B cell (primary cell): ENCODE measurements at regions not wholly inside any gene's neighbourhood (a gene's known extent, or its start where the extent isn't known, plus 50 kb on each side); places are given as distances from the start of the nearest gene placed in this dataset.

Experiments
- ATAC-seq: fragments of 200-7000 bp; cut with Tn5 transposase; one replicate; pipeline ENCODE4 v1.10.0; 2021; ENCODE audit warnings: low read depth, mild to moderate bottlenecking, moderate number of reproducible peaks, moderate library complexity
- CTCF ChIA-PET: fragments of 350-600 bp; sonication (Branson Sonifier 250); formaldehyde crosslinking; loops from one replicate; lab custom pipeline; 2021; ENCODE audit warnings: antibody characterized with exemption, inconsistent platforms; lab: Charles Lee
- POLR2A ChIA-PET: fragments of 350-600 bp; sonication (Branson Sonifier 250); formaldehyde crosslinking; loops from one replicate; lab custom pipeline; 2021; ENCODE audit warnings: antibody characterized with exemption; lab: Charles Lee
- DNase-seq: peaks from one replicate; pipeline ENCODE4 v3.0.0; 2013
- H2AFZ ChIP-seq: 2 replicates; pipeline ENCODE4 v1.6.1; 2012; ENCODE audit warnings: mild to moderate bottlenecking, low read depth, low read length; ENCODE audit not compliant: insufficient read depth, poor library complexity, severe bottlenecking
- H3K27ac ChIP-seq, 2 donors: 1 replicate in 1 of 2; 2 replicates in 1 of 2; pipeline ENCODE4 v1.5.1; 2012 to 2013; ENCODE audit warnings: low read length in 2 of 2, mild to moderate bottlenecking in 2 of 2, moderate library complexity in 1 of 2
- H3K27me3 ChIP-seq, 4 experiments: fragments of 200-600 bp in 1 of 4; sonication (generic) in 1 of 4; replicated peaks in 1 of 4; 1 replicate in 2 of 4; 2 replicates in 2 of 4; pipeline versions ENCODE4 v1.6.1 to v1.7.0; 2013 to 2016; ENCODE audit warnings: low read length in 3 of 4, mild to moderate bottlenecking in 2 of 4, mixed read lengths in 1 of 4, moderate library complexity in 1 of 4; ENCODE audit not compliant: insufficient read depth in 4 of 4, control insufficient read depth in 3 of 4; ENCODE audit errors: control extremely low read depth in 1 of 4
- H3K36me3 ChIP-seq, 2 experiments: replicated peaks in 1 of 2; 1 replicate in 1 of 2; 2 replicates in 1 of 2; pipeline versions ENCODE4 v1.6.1 to v1.7.1; 2013; ENCODE audit warnings: low read length in 1 of 2; ENCODE audit not compliant: insufficient read depth in 2 of 2, control insufficient read depth in 1 of 2; ENCODE audit errors: control extremely low read depth in 1 of 2, extremely low read depth in 1 of 2
- H3K4me1 ChIP-seq, 2 donors: fragments of 200-600 bp in 1 of 2; sonication (generic) in 1 of 2; 1 replicate in 1 of 2; 2 replicates in 1 of 2; pipeline versions ENCODE4 v1.5.1 to v1.6.1; 2013 to 2017; ENCODE audit warnings: low read length in 2 of 2; ENCODE audit not compliant: control insufficient read depth in 2 of 2, insufficient read depth in 2 of 2
- H3K4me2 ChIP-seq: replicated peaks from 2 replicates; pipeline ENCODE3; 2012; ENCODE audit warnings: mild to moderate bottlenecking, low read depth, low read length; ENCODE audit not compliant: poor library complexity, severe bottlenecking
- H3K4me3 ChIP-seq, 5 experiments: fragments of 200-600 bp in 1 of 5; sonication (generic) in 1 of 5; 1 replicate in 3 of 5; 2 replicates in 2 of 5; pipeline versions ENCODE4 v1.5.1 to v1.7.0; 2011 to 2016; ENCODE audit warnings: low read length in 4 of 5, mild to moderate bottlenecking in 4 of 5, low read depth in 2 of 5, control low read depth in 1 of 5, moderate library complexity in 1 of 5; ENCODE audit not compliant: insufficient read depth in 1 of 5; ENCODE audit errors: control extremely low read depth in 1 of 5, extremely low read depth in 1 of 5
- H3K79me2 ChIP-seq: fragments of 200-600 bp; sonication (generic); one replicate; pipeline ENCODE4 v1.6.0; 2016; ENCODE audit warnings: low read length; ENCODE audit not compliant: control insufficient read depth, insufficient read depth
- H3K9ac ChIP-seq: fragments of 200-600 bp; sonication (generic); 2 replicates; pipeline ENCODE4 v1.6.1; 2017; ENCODE audit warnings: mild to moderate bottlenecking, low read length, moderate library complexity
- H3K9me3 ChIP-seq, 3 donors: one replicate each; pipeline versions ENCODE4 v1.6.1 to v1.7.1; 2013; ENCODE audit warnings: low read length in 2 of 3; ENCODE audit not compliant: control insufficient read depth in 2 of 3, insufficient read depth in 1 of 3; ENCODE audit errors: control extremely low read depth in 1 of 3
- H4K20me1 ChIP-seq: 2 replicates; pipeline ENCODE4 v1.6.0; 2012; ENCODE audit warnings: mild to moderate bottlenecking, low read length; ENCODE audit not compliant: insufficient read depth, control insufficient read depth, poor library complexity, severe bottlenecking
- H3K27ac Mint-ChIP-seq: one replicate; pipeline ENCODE4 v1.8.0; 2021; ENCODE audit warnings: mixed read lengths
- H3K27me3 Mint-ChIP-seq: one replicate; pipeline ENCODE4 v1.8.0; 2021; ENCODE audit warnings: mixed read lengths
- H3K4me1 Mint-ChIP-seq: one replicate; pipeline ENCODE4 v1.8.0; 2021; ENCODE audit warnings: mixed read lengths
- H3K4me3 Mint-ChIP-seq: one replicate; pipeline ENCODE4 v1.8.0; 2021; ENCODE audit warnings: mixed read lengths
- H3K9me3 Mint-ChIP-seq: one replicate; pipeline ENCODE4 v1.8.0; 2022; ENCODE audit warnings: mixed read lengths; ENCODE audit not compliant: insufficient read depth
- EZH2 ChIP-seq: IDR thresholded peaks from 2 replicates; pipeline ENCODE4 v1.6.1; 2012; ENCODE audit warnings: borderline replicate concordance, low read depth, mild to moderate bottlenecking, moderate library complexity, low read length; ENCODE audit not compliant: insufficient read depth, poor library complexity, severe bottlenecking
- WGBS: methylation state at CpG from one replicate; pipeline ENCODE4 v1.1.5; 2013; ENCODE audit warnings: missing lambda C conversion rate; ENCODE audit not compliant: insufficient coverage; 5-methylcytosine and 5-hydroxymethylcytosine counted together
- intact Hi-C: fragments of 100-400 bp; cut with micrococcal nuclease; formaldehyde crosslinking; loops from one replicate; pipeline ENCODE4 v1.10.0; 2022
- TF ChIP-seq, protein P1 (sequence below): fragments of 200-600 bp; IDR thresholded peaks from one replicate; pipeline ENCODE4 v1.8.0; 2022; ENCODE audit warnings: antibody characterized with exemption, mild to moderate bottlenecking

DNA sequence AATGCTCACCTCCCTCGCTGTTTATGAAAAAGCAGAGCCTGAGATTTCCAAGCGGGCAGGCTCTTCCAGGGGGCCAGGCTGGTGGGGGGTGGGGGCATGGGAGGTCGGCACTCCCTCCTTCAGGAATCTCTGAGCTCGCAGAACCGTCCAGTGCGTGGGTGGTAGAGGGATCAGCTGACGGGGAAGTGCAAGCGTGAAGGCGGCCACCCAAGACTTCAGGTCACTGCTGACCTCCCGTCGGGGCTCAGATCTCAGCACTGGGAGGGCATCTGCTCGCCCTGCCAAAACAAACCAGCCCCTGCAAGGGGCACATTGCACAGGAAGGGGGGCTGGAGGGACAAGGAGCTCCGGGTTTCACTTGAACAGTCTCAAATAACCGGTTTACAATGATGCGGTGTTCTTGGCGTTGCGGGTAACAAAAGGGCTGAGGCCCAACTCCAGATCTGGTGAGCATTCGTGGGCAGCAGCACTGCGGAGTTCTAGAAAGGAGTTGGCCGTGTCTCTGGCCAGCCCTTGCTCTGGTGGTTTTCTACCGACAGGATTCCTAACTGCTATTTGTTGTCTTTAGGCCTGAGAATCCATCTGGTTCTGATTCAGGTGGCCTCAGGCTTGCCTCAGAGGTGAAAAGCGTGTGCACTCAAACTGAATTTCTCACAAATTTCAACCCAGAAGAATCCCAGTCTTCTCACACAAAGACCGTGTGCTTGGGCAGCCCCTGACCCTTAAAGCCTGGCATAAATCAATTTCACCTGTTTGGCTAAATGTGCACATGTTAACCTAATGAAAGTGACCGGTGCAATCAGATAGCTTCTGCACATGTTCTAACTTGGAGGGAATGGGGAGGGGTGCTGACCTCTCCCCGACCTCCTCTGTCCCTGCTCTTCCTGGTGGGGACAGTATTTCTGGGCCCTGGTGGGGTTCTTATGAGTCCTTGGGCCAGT lies 191.6 kb downstream of the MYLK4 start:
- Mint-ChIP-seq H3K9me3 (no peaks in the 10 kb centered on the region), H3K4me3 (no peak overlapping the region), H3K4me1 (peaks cover 2% of the 10 kb centered on the region), H3K27ac (no peak overlapping the region), H3K27me3 (peaks cover 28% of the 10 kb centered on the region)
- Histone ChIP-seq H3K4me2 (no peak overlapping the region), H3K27me3 (peaks cover 0 to 5% (median 2%) of the 10 kb centered on the region in 4 experiments), H3K4me3 (no peak overlapping the region), H3K4me1 (no peaks in the 10 kb centered on the region), H3K9ac (no peak overlapping the region), H3K9me3 (no peaks in the 10 kb centered on the region), H2AFZ (no peak overlapping the region), H3K27ac (no peak overlapping the region), H4K20me1 (no peaks in the 10 kb centered on the region), H3K36me3 (no peaks in the 10 kb centered on the region), H3K79me2 (no peaks in the 10 kb centered on the region)
- no peak for ATAC-seq
- ChIA-PET CTCF (interaction anchor here (0.5 kb wide), 1 partner anchor 76 kb away, joined by 3 read pairs; no protein-coding TSS in a partner anchor), POLR2A (no interaction called here)
- intact Hi-C loops = no loop called here
- TF ChIP-seq, protein P1, sequence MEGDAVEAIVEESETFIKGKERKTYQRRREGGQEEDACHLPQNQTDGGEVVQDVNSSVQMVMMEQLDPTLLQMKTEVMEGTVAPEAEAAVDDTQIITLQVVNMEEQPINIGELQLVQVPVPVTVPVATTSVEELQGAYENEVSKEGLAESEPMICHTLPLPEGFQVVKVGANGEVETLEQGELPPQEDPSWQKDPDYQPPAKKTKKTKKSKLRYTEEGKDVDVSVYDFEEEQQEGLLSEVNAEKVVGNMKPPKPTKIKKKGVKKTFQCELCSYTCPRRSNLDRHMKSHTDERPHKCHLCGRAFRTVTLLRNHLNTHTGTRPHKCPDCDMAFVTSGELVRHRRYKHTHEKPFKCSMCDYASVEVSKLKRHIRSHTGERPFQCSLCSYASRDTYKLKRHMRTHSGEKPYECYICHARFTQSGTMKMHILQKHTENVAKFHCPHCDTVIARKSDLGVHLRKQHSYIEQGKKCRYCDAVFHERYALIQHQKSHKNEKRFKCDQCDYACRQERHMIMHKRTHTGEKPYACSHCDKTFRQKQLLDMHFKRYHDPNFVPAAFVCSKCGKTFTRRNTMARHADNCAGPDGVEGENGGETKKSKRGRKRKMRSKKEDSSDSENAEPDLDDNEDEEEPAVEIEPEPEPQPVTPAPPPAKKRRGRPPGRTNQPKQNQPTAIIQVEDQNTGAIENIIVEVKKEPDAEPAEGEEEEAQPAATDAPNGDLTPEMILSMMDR = no peak
- TF ChIP-seq EZH2 = no peak
- WGBS = 94% methylated on average over 24 of the region's 25 CpGs
- no peak for DNase-seq

DNA sequence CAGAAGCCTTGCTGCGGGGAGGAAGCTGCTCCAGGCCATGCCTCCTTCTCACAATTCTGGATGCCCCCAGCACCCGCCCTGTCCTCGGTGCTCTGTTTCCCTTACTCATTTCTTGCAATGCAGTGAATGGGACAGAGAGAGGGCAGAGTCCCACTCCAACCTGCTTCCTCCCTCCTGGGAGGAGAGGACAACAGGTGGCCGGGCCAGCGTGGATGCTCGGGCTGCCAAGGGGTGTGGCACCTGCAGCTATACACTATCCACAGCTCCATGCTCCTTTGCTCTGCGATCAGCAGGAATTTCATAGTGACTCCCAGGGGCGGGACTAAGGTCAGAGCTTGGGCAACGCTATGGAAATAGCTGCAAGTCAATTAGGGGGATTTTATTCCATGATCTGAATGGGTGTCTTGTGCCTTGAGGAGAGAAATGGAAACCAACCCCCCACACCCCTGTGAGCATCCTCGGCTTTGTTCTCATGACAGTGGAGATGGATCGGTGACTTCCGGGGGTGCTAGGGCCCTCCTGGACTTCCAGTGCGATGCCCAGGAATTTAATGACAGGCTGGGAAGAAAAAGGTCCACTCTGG lies 192.5 kb downstream of the MYLK4 start:
- no peak overlapping the region for H3K4me3 ChIP-seq
- ATAC-seq (no peak), DNase-seq (no peak)
- no peak overlapping the region for H3K4me2 ChIP-seq
- Mint-ChIP-seq H3K4me3 (no peak overlapping the region), H3K27ac (no peak overlapping the region), H3K9me3 (no peaks in the 10 kb centered on the region), H3K27me3 (peaks cover 32% of the 10 kb centered on the region), H3K4me1 (no peaks in the 10 kb centered on the region)
- H4K20me1 ChIP-seq = no peaks in the 10 kb centered on the region
- ChIA-PET POLR2A (no interaction called here), CTCF (no interaction called here)
- TF ChIP-seq, protein P1 = no peak
- no peak for TF ChIP-seq EZH2
- H3K9me3 ChIP-seq = no peaks in the 10 kb centered on the region
- 95% methylated on average over 9 of the region's 13 CpGs for WGBS
- intact Hi-C loops = no loop called here
- no peak overlapping the region for H2AFZ ChIP-seq
- no peaks in the 10 kb centered on the region for H3K36me3 ChIP-seq
- no peak overlapping the region for H3K9ac ChIP-seq
- H3K79me2 ChIP-seq = no peaks in the 10 kb centered on the region
- H3K27me3 ChIP-seq = peaks cover 0 to 5% (median 1%) of the 10 kb centered on the region in 4 experiments
- no peak overlapping the region for H3K27ac ChIP-seq
- no peaks in the 10 kb centered on the region for H3K4me1 ChIP-seq
